ENCODE measurements at regions not wholly inside any gene's neighbourhood (a gene's known extent, or its start where the extent isn't known, plus 50 kb on each side); places are given as distances from the start of the nearest gene placed in this dataset.

GRCh38 chr2:221088506-221088905 lies 483.6 kb downstream of the EPHA4 start:
- DNase-seq, result no peak

DNA sequence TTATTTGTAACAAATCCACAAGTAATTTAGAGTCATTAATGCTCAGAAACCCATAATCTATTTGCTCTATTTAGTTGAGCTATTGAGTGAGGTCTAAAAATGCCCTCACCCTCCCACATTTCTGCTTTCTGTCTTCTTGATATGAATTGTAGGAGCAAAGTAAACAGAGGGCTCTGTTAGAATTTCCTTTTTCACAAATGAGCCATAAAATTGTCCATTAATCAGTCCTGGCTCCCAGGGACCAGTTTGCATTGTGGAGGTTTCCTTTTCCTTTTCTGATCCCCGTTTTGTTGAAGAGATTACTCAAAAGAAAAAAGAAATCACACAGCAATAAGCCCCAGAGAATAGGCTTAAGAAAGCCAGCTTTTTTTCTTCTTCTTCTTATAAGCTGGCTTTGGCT lies 476.7 kb downstream of the EPHA4 start:
- DNase-seq, result no peak

DNA sequence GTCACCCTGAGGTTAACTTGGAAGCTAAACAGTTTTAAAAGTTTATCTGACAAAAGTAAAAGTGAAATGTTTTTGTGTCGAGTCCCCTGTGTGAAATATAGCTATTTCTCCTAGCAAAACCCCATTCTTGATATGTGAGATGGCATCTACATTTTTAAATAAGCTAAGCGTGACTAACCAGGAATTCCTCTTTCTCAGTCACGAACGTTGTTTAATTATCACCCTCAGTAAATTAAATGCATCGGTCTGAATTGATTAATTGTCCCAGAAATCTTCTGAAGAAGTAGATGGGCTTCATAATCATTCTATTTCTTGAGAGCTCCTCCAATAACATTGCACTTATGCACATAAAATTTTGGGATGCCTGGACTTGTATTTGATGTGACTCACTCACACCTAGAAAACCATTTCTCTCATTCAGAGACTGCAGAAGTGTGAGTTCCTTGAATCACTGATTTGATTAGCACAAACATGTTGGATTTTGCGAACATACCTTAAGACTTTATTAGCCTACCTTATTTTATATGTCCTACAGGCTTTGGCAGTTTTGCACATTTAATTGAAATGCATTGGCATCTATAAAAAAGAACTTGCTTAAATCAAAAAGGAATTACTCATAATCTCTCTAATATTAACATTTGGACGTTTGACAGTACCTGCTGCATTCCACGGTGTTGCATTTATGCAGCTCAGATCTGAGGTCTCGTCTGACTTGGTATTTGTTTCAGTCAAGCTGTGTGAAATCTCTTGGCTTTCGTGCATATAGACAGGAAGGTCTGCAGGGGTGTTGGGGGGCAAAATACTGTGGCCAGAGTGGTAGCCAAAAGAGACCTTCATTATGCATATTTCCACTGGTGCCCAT lies 475.2 kb downstream of the EPHA4 start:
- DNase-seq, result no peak

DNA sequence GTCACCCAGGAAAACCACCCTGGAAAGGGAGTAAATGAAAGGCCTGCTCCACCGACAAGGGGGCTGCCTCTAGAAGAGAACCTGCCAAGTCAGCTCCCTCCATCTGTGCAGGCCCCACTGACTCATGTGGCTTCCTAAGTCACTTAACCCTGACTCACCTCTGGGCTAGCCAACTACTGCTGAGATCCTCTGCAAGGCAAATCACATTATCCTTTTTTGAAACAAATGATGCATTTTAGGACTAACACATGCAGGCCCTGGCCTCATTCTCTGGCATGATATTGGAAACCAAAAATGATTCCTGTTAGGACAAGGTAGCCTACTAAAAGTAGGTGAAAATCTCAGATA lies 474.6 kb downstream of the EPHA4 start:
- DNase-seq, result no peak

- no peak for DNase-seq
Measured at GRCh38 chr2:221097949-221098348, 474.2 kb downstream of the EPHA4 start.

- no peak for DNase-seq
Measured at GRCh38 chr2:221100467-221101089, 471.5 kb downstream of the EPHA4 start.

- DNase-seq, result no peak
Measured at GRCh38 chr2:221102896-221103688, 469.0 kb downstream of the EPHA4 start.

GRCh38 chr2:221103930-221104329 lies 468.2 kb downstream of the EPHA4 start:
- DNase-seq, result peak in 1 of 2 donors; percentile 20

DNA sequence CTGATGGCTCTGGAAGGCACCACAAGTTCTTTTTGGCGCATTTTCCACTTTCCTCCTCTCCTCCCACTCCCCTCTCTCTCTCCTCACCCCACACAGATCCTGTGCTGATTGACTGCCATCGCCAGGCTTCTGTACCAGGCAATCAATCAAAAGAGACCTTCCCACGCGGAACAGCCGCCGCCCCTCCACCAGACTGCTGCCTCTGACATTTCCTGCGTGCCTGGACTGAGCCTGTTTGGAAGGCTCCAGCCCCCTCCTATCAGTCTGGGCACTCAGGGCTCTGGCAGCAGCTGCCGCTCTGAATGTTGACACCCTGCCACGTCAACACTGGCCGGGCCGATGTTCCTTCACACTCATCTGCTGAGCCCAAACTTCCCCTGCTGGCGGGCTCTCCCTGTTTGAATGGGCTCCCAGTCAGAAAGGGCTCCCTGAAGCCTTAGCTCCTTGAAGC lies 467.7 kb downstream of the EPHA4 start:
- DNase-seq, result peak in 1 of 2 donors; percentile 5

DNA sequence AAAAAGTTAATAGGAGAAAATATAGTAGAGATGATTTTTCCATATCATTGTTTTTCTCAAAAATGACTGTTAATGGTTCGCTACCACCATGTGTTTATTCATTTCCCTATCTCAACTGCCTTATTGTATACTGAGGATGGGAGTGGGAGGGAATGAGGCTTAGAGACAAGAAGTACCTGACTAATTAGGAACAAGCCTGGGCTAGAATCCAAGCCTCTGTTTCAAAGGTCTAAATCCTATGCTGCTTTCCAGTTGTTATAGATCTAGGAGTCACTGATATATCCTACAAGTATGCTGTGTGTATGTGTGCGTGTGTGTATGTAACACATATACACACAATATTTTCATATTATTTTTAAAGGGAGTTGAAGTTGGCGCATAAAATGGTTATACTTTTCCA lies 465.9 kb downstream of the EPHA4 start:
- no peak for DNase-seq

- no peak for DNase-seq
Measured at GRCh38 chr2:221107424-221107823, 464.7 kb downstream of the EPHA4 start.

- DNase-seq, result no peak
Measured at GRCh38 chr2:221109552-221109951, 462.6 kb downstream of the EPHA4 start.

DNA sequence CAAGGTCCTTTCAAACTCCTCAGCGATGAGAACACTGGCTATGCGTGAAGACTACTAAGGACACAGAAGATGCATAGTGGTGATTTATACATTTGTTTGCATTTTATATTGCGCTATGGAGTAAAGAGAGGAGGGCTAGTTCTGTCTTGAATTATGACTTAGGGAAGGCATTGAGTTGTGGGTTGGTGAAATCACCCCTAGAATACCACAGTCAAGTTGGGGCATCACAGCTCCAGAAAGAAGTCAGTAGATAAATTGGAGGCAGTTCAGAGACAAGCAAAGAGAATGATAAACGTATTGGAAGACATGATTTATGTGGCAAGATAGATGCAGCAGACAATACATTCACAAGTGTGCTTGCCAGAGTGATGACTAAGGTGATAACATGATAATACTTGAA lies 460.4 kb downstream of the EPHA4 start:
- no peak for DNase-seq

DNA sequence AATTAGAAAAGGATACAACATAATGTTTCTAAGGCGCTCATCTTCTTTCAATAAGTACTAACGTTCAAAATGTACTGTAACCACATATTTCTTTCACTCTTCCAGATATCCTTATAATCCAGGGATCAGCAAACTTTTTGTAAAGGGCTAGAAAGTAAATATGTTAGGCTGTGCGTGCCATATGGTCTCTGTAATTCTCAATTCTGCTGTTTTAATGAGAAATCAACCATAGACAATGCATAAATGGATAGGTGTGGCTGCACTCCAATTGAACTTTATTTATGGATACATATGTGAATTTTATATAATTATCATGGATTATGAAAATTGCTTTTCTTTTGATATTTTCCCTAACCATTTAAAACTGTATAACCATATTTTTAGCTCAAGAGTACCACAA lies 459.4 kb downstream of the EPHA4 start:
- DNase-seq, result no peak

GRCh38 chr2:221115944-221116343 lies 456.2 kb downstream of the EPHA4 start:
- DNase-seq, result no peak

- DNase-seq, result no peak
Measured at GRCh38 chr2:221120643-221121042, 451.5 kb downstream of the EPHA4 start.

- DNase-seq, result no peak
Measured at GRCh38 chr2:221123396-221123795, 448.7 kb downstream of the EPHA4 start.

- no peak for DNase-seq
Measured at GRCh38 chr2:221124532-221125240, 447.4 kb downstream of the EPHA4 start.

DNA sequence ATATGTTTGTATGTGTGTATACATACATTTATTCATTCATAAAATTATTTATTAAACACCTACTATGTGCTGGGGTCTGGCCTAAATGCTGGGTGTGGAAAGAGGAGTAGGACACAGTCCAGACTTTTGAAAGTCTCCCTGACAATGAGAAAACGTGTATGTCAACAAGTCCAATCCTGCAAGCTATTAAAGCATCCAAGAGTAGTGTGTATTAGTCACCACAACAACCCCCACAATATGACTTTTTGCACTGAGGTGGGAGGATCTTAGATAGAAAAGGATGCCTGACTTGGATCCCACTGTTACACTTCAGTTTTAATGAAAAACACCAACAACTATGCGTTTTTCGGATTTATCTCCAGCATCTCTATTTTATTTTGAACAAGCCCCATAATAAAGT lies 446.4 kb downstream of the EPHA4 start:
- no peak for DNase-seq

GRCh38 chr2:221129657-221130056 lies 442.4 kb downstream of the EPHA4 start:
- no peak for DNase-seq

DNA sequence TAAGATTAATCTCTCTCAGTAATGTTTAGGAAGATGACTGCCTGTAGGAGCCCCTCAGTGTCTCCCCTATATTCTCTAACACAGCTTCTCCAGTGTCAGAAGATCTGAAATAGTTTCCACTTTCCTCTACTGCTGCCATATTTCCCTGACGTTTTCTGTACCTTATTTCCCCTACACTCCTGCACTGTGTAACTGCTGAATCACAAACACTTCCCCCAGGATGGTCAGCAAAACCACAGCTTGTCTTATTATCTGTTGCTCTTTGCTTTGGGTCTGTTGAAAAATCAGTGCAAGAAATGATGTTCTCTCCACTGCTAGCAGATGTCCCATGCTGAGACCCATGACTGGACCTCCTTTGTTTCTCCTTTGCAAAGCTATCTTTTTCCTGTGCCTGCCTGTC lies 441.7 kb downstream of the EPHA4 start:
- DNase-seq, result no peak

DNA sequence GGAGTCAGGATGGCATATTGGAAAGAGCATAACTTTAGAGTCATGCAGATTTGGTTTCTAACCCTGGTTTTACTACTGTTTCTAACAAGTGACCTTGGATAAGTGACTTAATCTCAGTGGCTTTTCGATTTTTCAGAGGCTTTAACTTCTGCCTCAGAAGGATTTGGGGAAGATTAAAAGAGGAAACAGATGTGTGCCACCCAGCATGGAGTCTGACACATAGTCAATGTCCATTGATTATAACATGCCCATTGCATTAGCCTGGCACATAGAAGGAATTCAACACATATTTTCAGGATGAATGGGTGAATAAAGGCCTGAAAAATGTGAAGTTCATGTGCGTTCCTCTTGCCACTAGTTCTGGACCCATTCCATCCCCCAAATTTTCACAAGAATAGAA lies 438.2 kb downstream of the EPHA4 start:
- DNase-seq, result no peak

- DNase-seq, result no peak
Measured at GRCh38 chr2:221134718-221135117, 437.4 kb downstream of the EPHA4 start.

Measured in inflammatory macrophage (primary cell).